ENCODE measurements at regions not wholly inside any gene's neighbourhood (a gene's known extent, or its start where the extent isn't known, plus 50 kb on each side); places are given as distances from the start of the nearest gene placed in this dataset.

DNA sequence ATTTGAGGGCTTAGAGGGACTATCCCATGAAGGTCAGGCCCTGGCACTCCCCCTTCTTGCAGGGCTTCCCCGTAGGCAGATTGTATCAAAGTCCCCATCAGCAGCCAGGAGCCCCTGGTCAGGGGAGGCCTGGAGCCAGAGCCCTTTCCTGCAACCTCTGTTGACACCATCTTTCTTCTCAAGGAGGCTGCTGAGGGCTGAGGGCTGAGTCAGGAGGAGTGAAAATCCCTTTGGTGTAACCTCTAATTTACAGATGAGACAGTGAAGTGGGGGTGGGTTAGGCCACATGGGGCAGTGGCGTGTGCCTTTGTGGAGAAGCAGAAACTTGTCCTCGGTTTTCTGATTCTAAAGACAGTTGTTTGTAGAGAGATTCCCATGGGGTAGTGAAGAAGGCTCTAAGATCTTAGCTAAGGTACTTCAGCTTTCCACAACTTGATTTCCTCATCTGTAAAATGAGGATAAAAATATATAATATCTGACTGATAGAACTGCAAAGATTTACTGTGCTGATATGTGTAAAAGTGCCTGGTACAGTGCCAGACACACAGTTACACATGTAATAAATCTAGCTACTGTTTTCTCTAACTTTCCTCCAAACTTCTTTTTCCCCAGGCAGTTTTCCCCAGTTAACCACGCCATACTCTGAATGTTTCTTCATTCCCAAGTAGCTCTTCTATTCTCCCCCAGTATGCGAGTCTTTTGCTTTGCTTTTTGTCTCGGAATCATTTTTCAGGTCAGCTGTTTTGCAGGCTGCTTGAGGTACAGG is 249.4 kb upstream of the TPM1 start:
- TF ChIP-seq, protein P1, sequence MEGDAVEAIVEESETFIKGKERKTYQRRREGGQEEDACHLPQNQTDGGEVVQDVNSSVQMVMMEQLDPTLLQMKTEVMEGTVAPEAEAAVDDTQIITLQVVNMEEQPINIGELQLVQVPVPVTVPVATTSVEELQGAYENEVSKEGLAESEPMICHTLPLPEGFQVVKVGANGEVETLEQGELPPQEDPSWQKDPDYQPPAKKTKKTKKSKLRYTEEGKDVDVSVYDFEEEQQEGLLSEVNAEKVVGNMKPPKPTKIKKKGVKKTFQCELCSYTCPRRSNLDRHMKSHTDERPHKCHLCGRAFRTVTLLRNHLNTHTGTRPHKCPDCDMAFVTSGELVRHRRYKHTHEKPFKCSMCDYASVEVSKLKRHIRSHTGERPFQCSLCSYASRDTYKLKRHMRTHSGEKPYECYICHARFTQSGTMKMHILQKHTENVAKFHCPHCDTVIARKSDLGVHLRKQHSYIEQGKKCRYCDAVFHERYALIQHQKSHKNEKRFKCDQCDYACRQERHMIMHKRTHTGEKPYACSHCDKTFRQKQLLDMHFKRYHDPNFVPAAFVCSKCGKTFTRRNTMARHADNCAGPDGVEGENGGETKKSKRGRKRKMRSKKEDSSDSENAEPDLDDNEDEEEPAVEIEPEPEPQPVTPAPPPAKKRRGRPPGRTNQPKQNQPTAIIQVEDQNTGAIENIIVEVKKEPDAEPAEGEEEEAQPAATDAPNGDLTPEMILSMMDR (optimal IDR thresholded peaks at IDR 0.05 in 1 of 3, IDR thresholded peaks at IDR 0.05 in 1 of 3, conservative IDR thresholded peaks at IDR 0.05 in 1 of 3; ENCODE audit: extremely low read depth in 1 of 3, insufficient read depth in 2 of 3, low read length in 3 of 3) = no peak
- TF ChIP-seq EZH2 (IDR thresholded peaks at IDR 0.05; ENCODE audit: low read length) = no peak

Data from keratinocyte (primary cell).